ENCODE measurements at regions not wholly inside any gene's neighbourhood (a gene's known extent, or its start where the extent isn't known, plus 50 kb on each side); places are given as distances from the start of the nearest gene placed in this dataset.

DNA sequence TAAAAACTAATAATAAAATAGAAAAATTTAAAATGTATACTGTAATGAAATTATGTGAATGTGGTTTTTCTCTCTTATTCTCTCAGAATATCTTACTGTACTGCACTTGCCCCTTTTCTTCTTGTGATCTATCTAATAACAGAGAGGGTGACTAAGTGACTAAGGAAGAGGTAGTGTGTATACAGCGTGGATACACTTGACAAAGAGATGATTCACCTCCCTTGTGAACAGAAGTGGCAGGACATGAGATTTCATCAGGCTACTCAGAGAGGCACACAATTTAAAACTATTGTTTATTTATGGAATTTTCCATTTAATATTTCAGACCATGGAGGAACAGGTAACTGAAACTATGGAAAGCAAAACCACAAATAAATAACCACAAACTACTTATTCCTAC is 806.6 kb upstream of the GHITM start:
- TF ChIP-seq, protein P1, sequence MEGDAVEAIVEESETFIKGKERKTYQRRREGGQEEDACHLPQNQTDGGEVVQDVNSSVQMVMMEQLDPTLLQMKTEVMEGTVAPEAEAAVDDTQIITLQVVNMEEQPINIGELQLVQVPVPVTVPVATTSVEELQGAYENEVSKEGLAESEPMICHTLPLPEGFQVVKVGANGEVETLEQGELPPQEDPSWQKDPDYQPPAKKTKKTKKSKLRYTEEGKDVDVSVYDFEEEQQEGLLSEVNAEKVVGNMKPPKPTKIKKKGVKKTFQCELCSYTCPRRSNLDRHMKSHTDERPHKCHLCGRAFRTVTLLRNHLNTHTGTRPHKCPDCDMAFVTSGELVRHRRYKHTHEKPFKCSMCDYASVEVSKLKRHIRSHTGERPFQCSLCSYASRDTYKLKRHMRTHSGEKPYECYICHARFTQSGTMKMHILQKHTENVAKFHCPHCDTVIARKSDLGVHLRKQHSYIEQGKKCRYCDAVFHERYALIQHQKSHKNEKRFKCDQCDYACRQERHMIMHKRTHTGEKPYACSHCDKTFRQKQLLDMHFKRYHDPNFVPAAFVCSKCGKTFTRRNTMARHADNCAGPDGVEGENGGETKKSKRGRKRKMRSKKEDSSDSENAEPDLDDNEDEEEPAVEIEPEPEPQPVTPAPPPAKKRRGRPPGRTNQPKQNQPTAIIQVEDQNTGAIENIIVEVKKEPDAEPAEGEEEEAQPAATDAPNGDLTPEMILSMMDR (IDR thresholded peaks at IDR 0.05), result no peak
- TF ChIP-seq POLR2A (IDR thresholded peaks at IDR 0.05), result no peak
